ENCODE measurements at regions not wholly inside any gene's neighbourhood (a gene's known extent, or its start where the extent isn't known, plus 50 kb on each side); places are given as distances from the start of the nearest gene placed in this dataset.
"Not testable (repeated sequence)": the region's sequence is repeated elsewhere in the genome, so short reads cannot be mapped to it uniquely, and the experiment has no call there.

DNA sequence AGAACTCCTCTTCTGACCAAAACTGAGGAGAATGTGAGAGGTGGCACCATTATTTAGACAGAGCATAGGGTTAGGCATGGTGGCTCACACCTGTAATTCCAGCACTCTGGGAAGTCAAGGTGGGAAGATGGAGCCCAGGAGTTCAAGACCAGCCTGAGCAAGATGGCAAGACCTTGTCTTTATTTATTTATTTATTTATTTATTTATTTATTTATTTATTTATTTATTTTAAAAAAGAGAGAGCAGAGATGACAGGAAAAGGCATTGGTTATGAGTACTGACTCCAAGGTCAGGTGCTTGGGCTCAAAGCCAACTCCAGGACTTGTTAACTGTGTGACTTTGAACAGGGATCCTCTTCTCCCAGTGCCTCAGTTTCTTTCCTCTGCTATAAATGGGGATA, 217.7 kb downstream of the MEX3B start:
- no peak overlapping the region for H3K27ac ChIP-seq (ENCODE audit: poor library complexity, severe bottlenecking)
- no peaks in the 10 kb centered on the region for H3K27me3 ChIP-seq (ENCODE audit: insufficient read depth, poor library complexity, severe bottlenecking)
- no peak overlapping the region for H3K4me3 ChIP-seq (ENCODE audit: severe bottlenecking)
- H3K9me3 ChIP-seq (ENCODE audit: severe bottlenecking), result no peaks in the 10 kb centered on the region
- H3K36me3 ChIP-seq (ENCODE audit: low read depth), result no peaks in the 10 kb centered on the region
- no peak for DNase-seq (ENCODE audit: low spot score)
- TF ChIP-seq, protein P1, sequence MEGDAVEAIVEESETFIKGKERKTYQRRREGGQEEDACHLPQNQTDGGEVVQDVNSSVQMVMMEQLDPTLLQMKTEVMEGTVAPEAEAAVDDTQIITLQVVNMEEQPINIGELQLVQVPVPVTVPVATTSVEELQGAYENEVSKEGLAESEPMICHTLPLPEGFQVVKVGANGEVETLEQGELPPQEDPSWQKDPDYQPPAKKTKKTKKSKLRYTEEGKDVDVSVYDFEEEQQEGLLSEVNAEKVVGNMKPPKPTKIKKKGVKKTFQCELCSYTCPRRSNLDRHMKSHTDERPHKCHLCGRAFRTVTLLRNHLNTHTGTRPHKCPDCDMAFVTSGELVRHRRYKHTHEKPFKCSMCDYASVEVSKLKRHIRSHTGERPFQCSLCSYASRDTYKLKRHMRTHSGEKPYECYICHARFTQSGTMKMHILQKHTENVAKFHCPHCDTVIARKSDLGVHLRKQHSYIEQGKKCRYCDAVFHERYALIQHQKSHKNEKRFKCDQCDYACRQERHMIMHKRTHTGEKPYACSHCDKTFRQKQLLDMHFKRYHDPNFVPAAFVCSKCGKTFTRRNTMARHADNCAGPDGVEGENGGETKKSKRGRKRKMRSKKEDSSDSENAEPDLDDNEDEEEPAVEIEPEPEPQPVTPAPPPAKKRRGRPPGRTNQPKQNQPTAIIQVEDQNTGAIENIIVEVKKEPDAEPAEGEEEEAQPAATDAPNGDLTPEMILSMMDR (IDR thresholded peaks at IDR 0.05; ENCODE audit: poor library complexity, severe bottlenecking), result no peak
- no peaks in the 10 kb centered on the region for H3K4me1 ChIP-seq (ENCODE audit: insufficient read depth, poor library complexity, severe bottlenecking)
- no peak for ATAC-seq (ENCODE audit: low read depth)

DNA sequence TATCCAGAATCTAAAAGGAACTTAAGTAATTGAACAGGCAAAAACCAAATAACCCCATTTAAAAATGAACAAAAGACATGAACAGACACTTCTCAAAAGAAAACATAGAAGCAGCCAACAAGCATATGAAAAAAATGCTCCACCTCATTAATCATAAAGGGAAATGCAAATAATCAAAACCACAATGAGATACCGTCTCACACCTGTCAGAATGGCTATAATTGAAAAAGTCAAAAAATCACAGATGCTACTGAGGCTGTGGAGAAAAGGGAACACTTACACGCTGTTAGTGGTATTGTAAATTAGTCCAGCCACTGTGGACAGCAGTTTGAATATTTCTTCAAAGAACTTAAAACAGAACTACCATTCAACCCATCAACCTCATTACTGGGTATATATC, 220.7 kb downstream of the MEX3B start:
- H3K27ac ChIP-seq (ENCODE audit: poor library complexity, severe bottlenecking), result no peak overlapping the region
- no peak for DNase-seq (ENCODE audit: low spot score)
- no peaks in the 10 kb centered on the region for H3K9me3 ChIP-seq (ENCODE audit: severe bottlenecking)
- no peak overlapping the region for H3K4me3 ChIP-seq (ENCODE audit: severe bottlenecking)
- H3K4me1 ChIP-seq (ENCODE audit: insufficient read depth, poor library complexity, severe bottlenecking), result no peaks in the 10 kb centered on the region
- no peak for ATAC-seq (ENCODE audit: low read depth)
- peaks cover 4% of the 10 kb centered on the region for H3K27me3 ChIP-seq (ENCODE audit: insufficient read depth, poor library complexity, severe bottlenecking)
- TF ChIP-seq, protein P1 (IDR thresholded peaks at IDR 0.05; ENCODE audit: poor library complexity, severe bottlenecking), result no peak
- H3K36me3 ChIP-seq (ENCODE audit: low read depth), result no peaks in the 10 kb centered on the region

DNA sequence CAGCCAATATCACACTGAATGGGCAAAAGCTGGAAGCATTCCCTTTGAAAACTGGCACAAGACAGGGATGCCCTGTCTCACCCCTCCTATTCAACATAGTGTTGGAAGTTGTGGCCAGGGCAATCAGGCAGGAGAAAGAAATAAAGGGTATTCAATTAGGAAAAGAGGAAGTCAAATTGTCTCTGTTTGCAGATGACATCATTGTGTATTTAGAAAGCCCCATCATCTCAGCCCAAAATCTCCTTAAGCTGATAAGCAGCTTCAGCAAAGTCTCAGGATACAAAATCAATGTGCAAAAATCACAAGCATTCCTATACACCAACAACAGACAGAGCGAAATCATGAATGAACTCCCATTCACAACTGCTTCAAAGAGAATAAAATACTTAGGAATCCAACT, 223.2 kb downstream of the MEX3B start:
- H3K27me3 ChIP-seq (ENCODE audit: insufficient read depth, poor library complexity, severe bottlenecking); H3K4me3 ChIP-seq (ENCODE audit: severe bottlenecking); H3K9me3 ChIP-seq (ENCODE audit: severe bottlenecking); H3K36me3 ChIP-seq (ENCODE audit: low read depth); H3K4me1 ChIP-seq (ENCODE audit: insufficient read depth, poor library complexity, severe bottlenecking); DNase-seq (ENCODE audit: low spot score); ATAC-seq (ENCODE audit: low read depth); H3K27ac ChIP-seq (ENCODE audit: poor library complexity, severe bottlenecking): not testable (repeated sequence)

DNA sequence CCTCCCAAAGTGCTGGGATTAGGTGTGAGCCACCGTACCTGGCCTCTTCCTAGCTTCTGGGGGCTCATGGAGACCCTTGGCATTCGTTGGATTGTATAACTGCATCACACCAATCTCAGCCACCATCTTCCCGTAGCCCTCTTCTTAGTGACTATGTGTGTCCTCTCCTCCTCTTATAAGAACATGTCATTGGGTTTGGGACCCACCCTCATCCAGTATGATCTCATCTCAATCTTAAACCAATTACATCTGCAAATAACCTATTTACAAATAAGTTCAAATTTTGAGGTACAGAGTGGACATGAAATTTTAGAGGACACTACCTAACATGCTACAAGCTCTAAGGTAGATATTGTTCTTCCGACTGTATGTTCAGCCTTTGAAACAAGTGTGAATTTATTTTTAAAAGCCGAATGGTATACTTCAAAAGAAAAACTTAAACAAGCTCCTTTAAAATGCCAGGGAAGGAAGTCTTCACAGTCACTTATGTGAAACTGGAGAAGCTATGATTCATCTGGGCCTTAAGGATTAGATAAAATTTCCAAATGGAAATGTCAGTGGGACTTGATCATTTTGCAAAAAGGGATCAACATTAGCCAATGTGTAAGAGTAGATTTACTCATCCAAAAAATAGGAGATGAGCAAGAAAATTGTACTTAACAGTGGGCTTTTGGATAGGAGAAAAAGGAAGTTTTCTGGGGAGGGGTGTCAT, 225.7 kb downstream of the MEX3B start:
- Histone ChIP-seq H3K9me3 (ENCODE audit: severe bottlenecking) (no peaks in the 10 kb centered on the region), H3K4me1 (ENCODE audit: insufficient read depth, poor library complexity, severe bottlenecking) (peaks cover 2% of the 10 kb centered on the region), H3K36me3 (ENCODE audit: low read depth) (no peaks in the 10 kb centered on the region), H3K27me3 (ENCODE audit: insufficient read depth, poor library complexity, severe bottlenecking) (peaks cover 4% of the 10 kb centered on the region), H3K27ac (ENCODE audit: poor library complexity, severe bottlenecking) (no peak overlapping the region), H3K4me3 (ENCODE audit: severe bottlenecking) (no peak overlapping the region)
- TF ChIP-seq, protein P1 (IDR thresholded peaks at IDR 0.05; ENCODE audit: poor library complexity, severe bottlenecking), result no peak
- DNase-seq (ENCODE audit: low spot score) (no peak), ATAC-seq (ENCODE audit: low read depth) (peak; percentile 45; the same call in 1 of the 3 replicates)

DNA sequence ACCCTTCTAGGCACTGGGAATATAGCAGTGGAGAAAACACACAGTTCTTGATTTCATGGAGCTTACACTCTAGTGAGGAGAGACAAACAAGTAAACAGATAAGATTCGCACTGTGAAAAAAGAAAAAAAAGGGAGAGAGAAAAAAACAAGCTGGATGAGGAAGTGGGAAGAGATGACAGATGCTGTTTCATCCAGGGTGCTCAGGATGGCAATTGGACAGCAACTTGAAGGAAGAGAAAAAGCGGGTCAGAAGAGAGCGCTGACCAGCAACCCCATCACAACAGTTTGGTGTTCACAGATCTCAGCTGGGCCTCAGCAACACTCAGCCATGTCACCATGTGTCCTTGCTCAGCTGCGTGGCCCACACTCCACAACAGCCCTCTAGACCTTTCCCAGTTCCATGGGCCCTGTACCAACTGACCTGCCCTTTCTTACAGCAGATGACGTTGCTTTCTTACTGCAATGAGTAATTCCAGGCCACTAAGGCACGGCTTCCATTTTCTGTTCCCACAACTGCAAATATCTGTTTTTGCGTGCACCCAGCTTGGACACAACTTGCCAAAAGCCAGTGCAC, 230.8 kb downstream of the MEX3B start:
- no peaks in the 10 kb centered on the region for H3K36me3 ChIP-seq (ENCODE audit: low read depth)
- H3K27me3 ChIP-seq (ENCODE audit: insufficient read depth, poor library complexity, severe bottlenecking), result no peaks in the 10 kb centered on the region
- no peaks in the 10 kb centered on the region for H3K9me3 ChIP-seq (ENCODE audit: severe bottlenecking)
- H3K4me1 ChIP-seq (ENCODE audit: insufficient read depth, poor library complexity, severe bottlenecking), result peaks cover 2% of the 10 kb centered on the region
- ATAC-seq (ENCODE audit: low read depth) (no peak), DNase-seq (ENCODE audit: low spot score) (no peak)
- TF ChIP-seq, protein P1 (IDR thresholded peaks at IDR 0.05; ENCODE audit: poor library complexity, severe bottlenecking), result no peak
- no peak overlapping the region for H3K27ac ChIP-seq (ENCODE audit: poor library complexity, severe bottlenecking)
- no peak overlapping the region for H3K4me3 ChIP-seq (ENCODE audit: severe bottlenecking)

Measured in RWPE2 (cell line).